Sigmoid colon (tissue), 4 donors: ENCODE measurements at regions not wholly inside any gene's neighbourhood (a gene's known extent, or its start where the extent isn't known, plus 50 kb on each side); places are given as distances from the start of the nearest gene placed in this dataset.

ENCODE experiments used
- CTCF ChIP-seq, 4 experiments: fragments of 450-650 bp in 3 of 4; fragments of 200-600 bp in 1 of 4; IDR thresholded peaks; one replicate each; pipeline ENCODE4 v1.5.1; 2016 to 2019; ENCODE audit warnings: antibody characterized with exemption in 4 of 4, mild to moderate bottlenecking in 3 of 4, moderate library complexity in 2 of 4
- EP300 ChIP-seq, 4 donors: sonication (generic); formaldehyde crosslinking; IDR thresholded peaks; one replicate each; pipeline ENCODE4 v1.6.1; 2017; ENCODE audit warnings: antibody characterized with exemption in 4 of 4
- POLR2A ChIP-seq, 2 donors: fragments of 450-650 bp; IDR thresholded peaks; one replicate each; pipeline ENCODE4 v1.6.1; 2016; ENCODE audit warnings: antibody characterized with exemption in 2 of 2, mild to moderate bottlenecking in 2 of 2, moderate library complexity in 2 of 2

- TF ChIP-seq POLR2A (IDR thresholded peaks at IDR 0.05) (no peak), CTCF (IDR thresholded peaks at IDR 0.05) (no peak), EP300 (IDR thresholded peaks at IDR 0.05) (no peak)
Observed at GRCh38 chr4:30979402-30979801, 259.2 kb downstream of the PCDH7 start.
